DOHH2 (cell line): ENCODE measurements at regions not wholly inside any gene's neighbourhood (a gene's known extent, or its start where the extent isn't known, plus 50 kb on each side); places are given as distances from the start of the nearest gene placed in this dataset.

Source experiments
- EZH2phosphoT487 ChIP-seq: fragments of 200-600 bp; sonication (generic); IDR thresholded peaks from 2 replicates; pipeline ENCODE4 v1.6.1; 2017; ENCODE audit warnings: borderline replicate concordance, mild to moderate bottlenecking, antibody characterized with exemption, low read length, moderate library complexity, mixed read lengths
- TF ChIP-seq, protein P1 (sequence below): fragments of 200-600 bp; sonication (generic); IDR thresholded peaks from one replicate; pipeline ENCODE4 v1.5.1; 2014; ENCODE audit warnings: antibody characterized with exemption, mild to moderate bottlenecking, low read depth, low read length; ENCODE audit not compliant: poor library complexity, severe bottlenecking

DNA sequence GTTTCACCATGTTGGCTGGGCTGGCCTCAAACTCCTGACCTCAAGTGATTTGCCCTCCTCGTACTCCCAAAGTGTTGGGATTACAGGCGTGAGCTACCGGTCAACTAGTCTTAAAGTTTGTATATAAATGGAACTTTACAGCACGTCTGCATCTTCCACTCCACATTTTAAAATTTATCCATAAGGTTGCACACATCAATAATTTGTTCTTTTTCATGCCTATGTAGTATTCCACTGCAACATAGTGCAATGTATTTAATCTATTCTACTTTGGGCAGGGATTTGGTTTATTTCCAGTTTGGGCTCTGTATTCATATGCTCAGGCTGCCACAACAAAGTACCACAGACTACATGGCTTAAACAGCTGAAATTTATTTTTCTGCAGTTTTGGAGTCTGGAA, 90.0 kb downstream of the NPTX2 start:
- TF ChIP-seq, protein P1, sequence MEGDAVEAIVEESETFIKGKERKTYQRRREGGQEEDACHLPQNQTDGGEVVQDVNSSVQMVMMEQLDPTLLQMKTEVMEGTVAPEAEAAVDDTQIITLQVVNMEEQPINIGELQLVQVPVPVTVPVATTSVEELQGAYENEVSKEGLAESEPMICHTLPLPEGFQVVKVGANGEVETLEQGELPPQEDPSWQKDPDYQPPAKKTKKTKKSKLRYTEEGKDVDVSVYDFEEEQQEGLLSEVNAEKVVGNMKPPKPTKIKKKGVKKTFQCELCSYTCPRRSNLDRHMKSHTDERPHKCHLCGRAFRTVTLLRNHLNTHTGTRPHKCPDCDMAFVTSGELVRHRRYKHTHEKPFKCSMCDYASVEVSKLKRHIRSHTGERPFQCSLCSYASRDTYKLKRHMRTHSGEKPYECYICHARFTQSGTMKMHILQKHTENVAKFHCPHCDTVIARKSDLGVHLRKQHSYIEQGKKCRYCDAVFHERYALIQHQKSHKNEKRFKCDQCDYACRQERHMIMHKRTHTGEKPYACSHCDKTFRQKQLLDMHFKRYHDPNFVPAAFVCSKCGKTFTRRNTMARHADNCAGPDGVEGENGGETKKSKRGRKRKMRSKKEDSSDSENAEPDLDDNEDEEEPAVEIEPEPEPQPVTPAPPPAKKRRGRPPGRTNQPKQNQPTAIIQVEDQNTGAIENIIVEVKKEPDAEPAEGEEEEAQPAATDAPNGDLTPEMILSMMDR = no peak
- no peak for TF ChIP-seq EZH2phosphoT487
